ENCODE measurements at regions not wholly inside any gene's neighbourhood (a gene's known extent, or its start where the extent isn't known, plus 50 kb on each side); places are given as distances from the start of the nearest gene placed in this dataset.
"Not testable (repeated sequence)": the region's sequence is repeated elsewhere in the genome, so short reads cannot be mapped to it uniquely, and the experiment has no call there.

DNA sequence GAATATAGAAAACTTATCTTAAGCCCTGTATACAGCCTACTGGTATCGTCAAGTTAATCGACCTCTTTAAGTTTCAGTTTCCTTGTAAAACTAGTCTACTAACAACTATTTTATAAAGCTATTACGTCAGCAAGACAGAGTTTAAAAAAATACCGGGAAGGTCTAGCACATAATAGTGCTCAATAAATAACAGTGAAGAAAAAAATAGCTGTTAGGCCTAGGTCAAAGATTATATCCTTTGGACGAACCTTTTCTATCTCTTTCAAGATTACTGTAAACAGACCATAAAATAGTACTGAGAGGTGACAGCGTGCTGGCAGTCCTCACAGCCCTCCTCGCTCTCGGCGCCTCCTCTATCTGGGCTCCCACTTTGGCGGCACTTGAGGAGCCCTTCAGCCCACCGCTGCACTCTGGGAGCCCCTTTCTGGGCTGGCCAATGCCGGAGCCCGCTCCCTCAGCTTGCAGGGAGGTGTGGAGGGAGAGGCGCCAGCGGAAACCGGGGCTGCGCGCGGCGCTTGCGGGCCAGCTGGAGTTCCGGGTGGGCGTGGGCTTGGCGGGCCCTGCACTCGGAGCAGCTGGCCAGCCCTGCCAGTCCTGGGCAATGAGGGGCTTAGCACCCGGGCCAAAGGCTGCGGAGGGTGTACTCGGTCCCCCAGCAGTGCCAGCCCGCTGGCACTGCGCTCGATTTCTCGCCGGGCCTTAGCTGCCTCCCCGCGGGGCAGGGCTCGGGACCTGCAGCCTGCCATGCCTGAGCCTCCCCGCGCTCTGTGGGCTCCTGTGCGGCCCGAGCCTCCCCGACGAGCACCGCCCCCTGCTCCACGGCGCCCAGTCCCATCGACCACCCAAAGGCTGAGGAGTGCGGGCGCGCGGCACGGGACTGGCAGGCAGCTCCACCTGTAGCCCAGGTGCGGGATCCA is 119.1 kb upstream of the HSF2 start:
- DNase-seq (ENCODE audit: low spot score), result not testable (repeated sequence)

DNA sequence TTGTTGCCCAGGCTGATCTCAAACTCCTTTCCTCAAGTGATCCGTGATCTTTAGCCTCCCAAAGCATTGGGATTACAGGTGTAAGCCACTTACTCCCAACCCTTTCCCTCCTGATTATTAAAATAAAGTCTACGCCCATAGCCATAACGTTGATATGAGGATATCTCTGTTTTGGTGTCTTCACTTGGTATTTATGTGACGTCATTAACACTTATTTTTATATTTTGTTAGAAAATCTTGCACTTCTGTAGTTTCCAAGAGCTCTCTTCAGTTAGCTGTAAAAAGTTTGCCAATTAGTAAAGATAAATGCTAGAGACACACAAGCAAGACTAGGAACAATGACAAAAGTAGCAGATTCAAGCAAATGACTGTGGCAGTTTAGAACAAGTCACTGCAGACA is 115.6 kb upstream of the HSF2 start:
- DNase-seq (ENCODE audit: low spot score), result no peak

DNA sequence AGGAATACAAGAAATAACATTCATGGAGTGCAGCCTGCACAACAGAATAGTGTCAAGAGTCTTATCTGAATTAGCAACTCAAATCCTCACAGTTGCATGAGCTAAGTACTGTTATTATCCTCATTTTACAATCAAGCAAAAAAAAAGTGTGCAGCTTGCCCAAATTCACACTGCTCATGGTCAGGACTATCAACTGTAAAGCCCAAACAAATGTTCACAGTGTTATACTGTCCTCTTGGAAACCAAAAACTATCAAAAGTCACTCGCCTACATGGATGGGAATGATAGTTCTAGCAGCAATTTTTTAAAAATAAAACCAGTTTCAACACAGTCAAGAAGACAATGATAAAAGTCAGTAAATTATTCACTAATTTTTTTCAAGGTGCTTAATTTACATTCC is 114.6 kb upstream of the HSF2 start:
- no peak for DNase-seq (ENCODE audit: low spot score)

DNA sequence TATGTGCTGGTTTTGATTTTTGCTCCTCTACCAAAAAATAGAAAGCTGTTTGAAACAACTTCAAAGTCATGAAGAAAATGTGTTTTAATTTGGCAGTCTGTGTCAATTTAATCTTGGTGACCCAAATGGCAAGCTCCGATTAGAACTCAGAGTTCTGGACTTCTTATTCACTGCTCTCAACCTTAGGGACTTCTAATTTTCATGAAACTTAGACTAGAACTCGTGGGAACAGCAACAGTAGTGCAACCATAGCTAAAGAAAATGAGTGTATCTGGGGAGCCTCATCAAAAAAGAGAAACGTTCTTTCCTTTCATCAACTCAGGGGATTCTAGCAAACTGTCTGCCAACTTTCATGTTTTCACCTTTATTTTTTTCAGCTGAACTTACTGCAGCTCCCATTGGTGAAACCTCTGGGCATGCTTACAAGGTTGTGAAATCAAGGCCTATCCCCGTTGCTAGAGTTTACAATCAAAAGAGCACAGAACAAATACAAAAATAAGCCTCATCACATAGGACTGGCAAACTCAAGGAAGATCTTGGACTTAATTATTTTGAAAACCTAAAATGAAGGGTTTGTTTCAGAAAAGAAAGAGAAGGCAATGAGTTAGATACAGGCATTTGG is 114.0 kb upstream of the HSF2 start:
- DNase-seq (ENCODE audit: low spot score), result no peak

DNA sequence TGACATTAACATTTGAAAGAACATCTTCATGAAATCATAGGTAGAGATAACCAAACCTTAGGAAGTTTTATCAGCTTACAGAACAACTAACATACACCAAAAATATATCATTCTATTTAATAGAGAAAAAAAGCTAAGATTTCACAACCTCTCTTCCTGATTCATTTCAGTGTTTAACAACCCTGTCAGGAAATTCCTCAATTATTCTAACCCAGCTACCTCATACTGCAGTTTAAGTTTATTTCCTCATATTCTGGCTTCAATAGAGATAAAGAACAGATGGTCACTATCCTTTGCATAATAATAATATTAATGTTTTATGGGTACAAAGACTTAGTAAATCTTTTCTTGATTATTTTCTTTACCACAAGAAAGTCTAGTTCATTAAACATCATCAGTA is 112.9 kb upstream of the HSF2 start:
- no peak for DNase-seq (ENCODE audit: low spot score)

DNA sequence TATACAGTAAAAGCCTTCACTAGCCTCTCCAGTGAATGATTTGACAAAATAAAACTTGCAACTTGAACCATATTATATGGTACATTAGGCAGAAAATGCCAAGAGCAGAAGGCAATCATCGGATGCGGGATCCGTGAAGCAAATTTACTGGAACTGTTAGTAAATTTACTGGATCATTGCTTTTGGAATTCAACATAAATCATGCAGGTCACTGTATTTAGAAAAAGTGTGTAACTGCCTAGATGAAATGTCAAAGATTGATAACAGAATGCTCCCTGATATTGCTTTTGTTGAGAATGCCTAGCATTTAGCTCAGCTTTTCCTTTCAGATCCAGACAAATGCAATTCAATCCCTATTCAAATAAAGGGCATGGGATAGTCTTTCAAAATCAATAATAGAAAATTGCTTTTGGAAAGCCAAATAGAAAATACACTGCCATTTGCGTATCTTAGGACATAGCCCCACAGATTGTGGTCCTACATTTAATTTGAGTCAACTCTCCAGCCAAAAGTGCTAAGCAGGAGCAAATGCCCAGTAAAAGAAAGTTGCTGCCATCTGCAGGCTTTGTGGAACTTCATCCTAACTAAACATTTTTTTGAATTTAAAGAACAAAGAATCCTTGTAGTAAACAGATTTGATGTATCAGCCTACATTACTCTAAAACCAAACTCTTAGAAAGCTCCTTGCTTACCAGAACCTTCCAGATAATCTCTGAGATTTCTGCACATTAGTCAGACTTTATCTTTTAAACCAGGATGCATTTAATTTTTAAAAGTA is 109.5 kb upstream of the HSF2 start:
- DNase-seq (ENCODE audit: low spot score), result no peak

DNA sequence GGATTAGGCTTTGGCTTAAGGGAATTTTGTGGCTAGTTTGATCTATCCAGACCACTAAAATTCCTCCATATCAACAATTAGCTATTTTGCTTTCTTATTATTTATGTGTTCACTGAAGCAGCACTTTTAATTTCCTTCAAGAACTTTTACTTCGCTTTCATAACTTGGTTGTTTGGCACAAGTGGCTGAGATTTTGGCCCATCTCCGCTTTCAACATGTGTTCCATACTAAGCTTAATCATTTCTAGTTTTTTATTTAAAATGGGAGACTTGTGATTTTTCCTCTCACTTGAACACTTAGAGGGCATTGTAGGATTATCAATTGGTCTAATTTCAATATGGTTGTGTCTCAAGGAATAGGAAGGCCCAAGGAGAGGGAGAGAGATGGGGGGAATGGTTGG is 102.4 kb upstream of the HSF2 start:
- DNase-seq (ENCODE audit: low spot score), result no peak

DNA sequence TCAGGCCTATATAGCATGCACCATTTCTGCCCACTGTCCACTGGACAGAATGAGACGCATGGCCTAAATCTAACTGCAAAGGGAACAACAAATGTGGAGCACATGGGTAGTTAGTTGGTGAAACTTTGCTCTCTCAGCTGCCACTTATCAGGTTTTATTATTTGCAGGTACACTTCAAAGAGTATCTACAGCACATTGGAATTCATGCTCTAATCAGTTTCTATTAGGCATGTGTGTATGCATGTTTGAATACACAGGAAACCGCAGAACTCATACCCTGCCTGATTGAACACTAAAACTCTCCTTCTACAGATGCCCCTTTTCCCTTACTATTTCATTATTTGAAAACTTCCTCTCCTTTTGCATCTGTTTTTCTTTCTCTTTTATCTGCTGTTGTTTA is 97.4 kb upstream of the HSF2 start:
- DNase-seq (ENCODE audit: low spot score), result no peak

DNA sequence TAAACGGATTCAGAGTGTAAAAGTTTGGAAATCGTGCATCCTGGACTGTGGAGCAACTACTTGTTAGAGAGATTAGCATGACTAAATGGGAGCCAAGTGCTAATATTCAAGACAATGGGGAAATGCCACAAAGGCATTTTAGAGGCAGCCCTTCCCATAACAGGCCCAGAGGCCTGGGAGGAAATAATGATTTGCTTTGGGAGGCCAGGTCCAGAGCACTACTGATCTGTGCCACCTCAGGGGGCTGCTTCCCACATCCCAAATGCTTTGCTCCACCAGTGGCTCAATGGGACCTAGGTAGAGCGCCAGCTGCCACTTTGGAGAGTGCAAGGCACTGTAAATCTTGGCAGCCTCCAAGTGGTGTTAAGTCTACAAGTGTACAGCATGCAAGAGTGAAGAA is 91.9 kb upstream of the HSF2 start:
- DNase-seq (ENCODE audit: low spot score), result no peak

DNA sequence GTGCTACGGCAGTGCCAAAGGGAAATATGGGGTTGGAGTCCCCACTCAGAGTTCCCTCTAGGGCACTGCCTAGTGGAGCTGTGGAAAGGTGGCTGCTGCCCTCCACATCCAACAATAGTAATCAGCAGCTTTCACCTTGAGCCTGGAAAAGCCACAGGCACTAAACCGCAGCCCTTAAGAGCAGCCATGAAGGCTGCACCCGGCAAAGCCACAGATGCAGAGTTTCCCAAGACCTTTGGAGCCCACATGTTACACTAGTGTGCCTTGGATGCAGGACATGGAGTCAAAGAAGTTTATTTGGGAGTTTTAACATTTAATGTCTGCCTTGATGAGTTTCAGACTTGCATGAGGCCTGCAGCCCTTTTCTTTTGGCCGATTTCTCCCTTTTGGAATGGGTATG is 91.4 kb upstream of the HSF2 start:
- DNase-seq (ENCODE audit: low spot score), result no peak

DNA sequence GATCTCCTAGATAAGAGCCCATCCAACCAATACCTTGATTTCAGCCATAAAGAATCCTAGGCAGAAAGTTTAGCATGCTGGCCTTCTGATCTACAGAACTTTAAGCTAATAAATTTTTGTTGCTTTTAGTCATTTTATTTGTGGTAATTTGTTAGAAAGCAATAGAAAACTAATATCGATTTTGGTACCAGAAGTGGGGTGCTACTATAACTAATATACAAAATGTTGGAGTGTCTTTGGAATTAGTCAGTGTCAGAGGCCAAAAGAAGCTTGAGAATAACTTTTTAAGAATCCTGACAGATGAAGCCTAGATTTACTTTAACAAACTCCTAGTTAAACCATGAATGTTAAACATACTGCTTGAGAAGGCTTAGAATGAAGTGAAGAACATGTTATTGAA is 83.6 kb upstream of the HSF2 start:
- DNase-seq (ENCODE audit: low spot score), result no peak

DNA sequence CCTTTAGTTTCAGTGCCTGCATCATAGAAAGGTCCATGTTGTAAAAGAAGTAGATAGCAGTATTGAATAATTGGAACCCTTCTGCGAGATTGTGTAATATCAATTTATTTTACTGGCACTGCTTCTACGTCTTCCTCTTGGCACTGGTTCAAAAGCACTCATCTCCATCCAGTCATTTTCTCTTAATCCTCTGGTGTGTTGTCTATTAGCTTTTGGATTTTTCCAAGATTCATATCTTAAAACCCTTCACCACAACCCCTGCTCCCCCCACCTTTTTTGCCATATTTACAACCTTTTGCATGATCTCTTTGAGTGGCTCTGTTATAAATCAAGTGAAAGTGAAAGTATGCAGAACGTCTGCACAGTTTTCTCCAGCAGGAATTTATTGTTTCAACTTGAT is 76.6 kb upstream of the HSF2 start:
- DNase-seq (ENCODE audit: low spot score), result no peak

DNA sequence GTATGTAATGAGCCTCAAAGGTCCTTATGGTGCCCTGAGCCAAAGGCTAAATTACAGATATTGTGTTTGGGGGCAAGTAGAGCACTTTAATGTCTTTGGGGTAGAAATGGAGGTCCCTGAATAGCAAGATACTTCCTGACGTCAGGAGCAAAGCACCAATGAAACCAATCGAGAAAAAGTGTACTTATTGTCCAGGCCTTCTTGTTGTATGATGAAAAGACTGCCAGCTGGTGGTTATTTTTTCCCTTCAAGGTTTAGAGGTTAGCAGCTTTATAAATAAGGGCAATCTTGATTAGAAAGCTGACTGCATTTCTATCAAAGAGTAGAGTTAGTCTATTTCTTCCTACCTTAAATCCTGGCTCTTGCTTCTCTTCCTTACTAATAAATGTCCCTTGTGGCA is 76.1 kb upstream of the HSF2 start:
- no peak for DNase-seq (ENCODE audit: low spot score)

DNA sequence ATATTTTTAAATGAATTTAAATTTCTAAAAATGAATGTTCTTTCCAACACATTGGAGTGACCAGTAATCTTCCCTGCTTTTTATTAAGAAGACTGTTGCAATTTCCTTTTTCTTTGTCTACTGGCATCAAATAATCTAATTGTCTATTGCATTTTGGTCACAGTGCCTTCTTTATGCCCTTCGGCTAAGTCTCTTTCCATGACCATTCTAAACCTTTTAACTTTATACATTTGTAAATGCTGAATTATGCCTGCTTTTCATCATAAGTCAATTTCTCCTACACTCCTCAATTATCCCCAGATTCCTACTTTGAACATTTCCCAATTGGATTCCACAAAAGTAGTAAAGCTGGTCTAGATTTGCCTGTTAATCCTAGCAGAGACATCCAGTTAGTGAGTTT is 69.1 kb upstream of the HSF2 start:
- no peak for DNase-seq (ENCODE audit: low spot score)

DNA sequence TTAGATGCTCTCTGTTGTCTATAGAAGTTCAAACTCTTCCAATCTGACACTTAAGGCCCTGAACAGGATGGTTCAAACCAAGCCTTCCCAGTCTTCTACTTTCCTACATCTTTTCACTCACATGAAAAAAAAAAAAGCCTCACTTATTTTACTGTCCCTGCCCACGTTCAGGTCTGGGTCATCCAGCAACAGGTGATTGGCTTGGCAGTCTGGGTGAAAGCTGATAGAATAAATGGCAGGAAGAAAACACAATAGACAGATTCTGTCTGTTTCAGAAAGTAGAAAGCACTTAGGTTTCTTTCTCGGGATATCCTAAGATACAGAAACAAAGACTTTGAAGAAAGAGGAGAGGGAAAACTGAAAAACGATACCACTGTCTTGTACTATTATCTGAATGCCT is 61.8 kb upstream of the HSF2 start:
- DNase-seq (ENCODE audit: low spot score), result no peak

DNA sequence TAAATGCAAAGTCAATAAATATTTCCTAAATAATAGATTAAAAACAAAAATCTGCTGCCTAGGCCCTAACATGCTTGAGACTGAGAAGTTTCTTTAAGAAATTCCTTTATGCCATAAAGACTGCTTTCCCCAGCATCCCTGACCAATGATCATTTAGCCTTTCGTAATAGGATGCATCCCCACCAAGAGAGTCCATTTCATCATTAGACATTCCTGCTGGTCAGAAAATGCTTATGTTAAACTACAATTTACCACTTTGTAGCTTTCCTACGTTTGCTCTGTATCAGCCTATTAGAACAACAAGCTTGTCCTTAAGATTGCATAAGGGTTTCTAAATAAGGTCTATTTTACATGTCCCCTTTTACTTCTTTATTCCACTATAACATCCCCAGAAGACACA is 59.8 kb upstream of the HSF2 start:
- no peak for DNase-seq (ENCODE audit: low spot score)

DNA sequence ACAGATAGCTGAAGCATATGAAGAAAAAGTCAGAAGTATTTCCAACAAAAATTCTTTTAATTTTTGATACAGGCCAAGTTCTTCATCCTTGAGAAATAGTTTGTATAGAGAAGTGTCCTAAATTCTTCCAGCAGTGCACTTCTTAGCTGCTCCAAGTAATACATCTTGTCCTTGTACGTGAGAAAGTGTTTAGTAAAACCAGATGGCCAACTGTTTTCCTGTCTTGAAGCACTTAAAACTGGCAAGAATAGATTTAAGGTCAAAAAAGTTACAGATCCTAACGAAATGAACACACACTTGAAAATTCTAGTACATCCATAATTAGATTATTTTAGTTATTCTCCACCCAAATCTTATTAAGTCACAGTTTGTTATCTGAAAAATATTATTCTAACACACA is 52.2 kb upstream of the HSF2 start:
- no peak for DNase-seq (ENCODE audit: low spot score)

DNA sequence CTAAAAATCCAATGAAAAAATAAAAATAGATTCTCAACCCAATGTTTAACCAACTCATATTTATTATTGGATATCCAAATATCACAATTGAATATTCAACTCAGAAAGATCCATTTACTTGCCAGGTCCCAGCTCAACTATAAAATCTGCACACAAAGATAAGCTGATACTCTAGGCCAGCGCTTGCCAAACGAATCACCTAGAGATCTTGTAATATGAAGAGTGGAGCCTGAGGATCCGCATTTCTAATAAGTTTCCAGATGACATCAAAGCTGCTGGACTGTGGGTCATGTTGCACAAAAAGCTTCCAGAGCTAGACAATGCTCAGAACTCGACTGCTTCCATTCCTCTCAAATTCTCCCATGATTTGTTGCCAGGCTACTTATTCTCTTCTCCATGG is 51.7 kb upstream of the HSF2 start:
- no peak for DNase-seq (ENCODE audit: low spot score)
